ENCODE measurements at regions not wholly inside any gene's neighbourhood (a gene's known extent, or its start where the extent isn't known, plus 50 kb on each side); places are given as distances from the start of the nearest gene placed in this dataset.
A peak's percentile ranks its signal among the peaks of the same experiment; 100 is the strongest.
"Not testable (repeated sequence)": the region's sequence is repeated elsewhere in the genome, so short reads cannot be mapped to it uniquely, and the experiment has no call there.

DNA sequence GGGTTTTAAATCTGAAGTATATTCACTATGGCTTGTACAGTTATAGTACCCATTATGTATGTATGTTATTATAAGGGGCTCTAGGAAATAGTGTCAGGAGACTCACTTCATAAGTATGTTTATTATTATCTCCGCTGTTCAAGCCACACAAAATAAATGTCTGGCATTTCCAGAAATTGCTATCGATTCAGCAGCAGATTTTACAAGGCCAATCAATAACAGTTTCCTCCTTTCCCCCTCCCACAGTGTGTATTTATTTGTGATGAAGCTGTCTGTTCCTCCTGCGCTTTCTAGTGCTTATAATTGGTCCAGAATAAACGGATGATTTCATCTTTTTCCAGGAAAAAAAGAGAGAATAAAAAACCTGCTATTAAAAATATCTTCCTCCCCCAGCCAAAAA lies 134.2 kb upstream of the LPP start:
- no peaks in the 10 kb centered on the region for H3K36me3 Mint-ChIP-seq (ENCODE audit: low read depth)
- peaks cover 9% of the 10 kb centered on the region for H3K9me3 Mint-ChIP-seq
- peaks cover 8% of the 10 kb centered on the region for H3K4me1 Mint-ChIP-seq
- intact Hi-C loops (cut with micrococcal nuclease) = no loop called here
- no peak for DNase-seq
- H3K27ac Mint-ChIP-seq = no peak overlapping the region
- no peak overlapping the region for H3K4me3 Mint-ChIP-seq
- H3K27me3 Mint-ChIP-seq = peaks cover 6% of the 10 kb centered on the region

DNA sequence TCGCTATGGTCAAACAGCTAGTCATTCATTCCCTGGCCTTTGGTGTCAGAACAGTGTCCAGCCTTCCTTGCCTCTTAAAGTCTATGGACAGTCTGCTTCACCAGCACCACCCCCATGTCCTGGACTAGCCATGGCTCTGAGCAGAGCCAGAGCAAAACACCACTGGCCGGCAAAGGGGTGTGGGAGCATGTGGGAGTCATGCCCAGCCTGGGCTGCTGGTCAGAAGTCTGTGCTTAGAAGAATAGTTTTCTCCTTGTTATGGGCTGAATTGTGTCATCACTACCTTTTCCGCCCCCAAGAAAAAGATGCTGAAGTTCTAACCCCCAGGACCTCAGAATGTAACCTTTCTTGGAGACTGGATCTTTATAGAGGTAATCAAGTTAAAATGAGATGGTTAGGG lies 132.9 kb upstream of the LPP start:
- peaks cover 8% of the 10 kb centered on the region for H3K4me1 Mint-ChIP-seq
- H3K4me3 Mint-ChIP-seq = no peak overlapping the region
- no peaks in the 10 kb centered on the region for H3K36me3 Mint-ChIP-seq (ENCODE audit: low read depth)
- H3K9me3 Mint-ChIP-seq = peaks cover 8% of the 10 kb centered on the region
- intact Hi-C loops (cut with micrococcal nuclease) = no loop called here
- peaks cover 6% of the 10 kb centered on the region for H3K27me3 Mint-ChIP-seq
- DNase-seq = peak; percentile 41
- no peak overlapping the region for H3K27ac Mint-ChIP-seq

DNA sequence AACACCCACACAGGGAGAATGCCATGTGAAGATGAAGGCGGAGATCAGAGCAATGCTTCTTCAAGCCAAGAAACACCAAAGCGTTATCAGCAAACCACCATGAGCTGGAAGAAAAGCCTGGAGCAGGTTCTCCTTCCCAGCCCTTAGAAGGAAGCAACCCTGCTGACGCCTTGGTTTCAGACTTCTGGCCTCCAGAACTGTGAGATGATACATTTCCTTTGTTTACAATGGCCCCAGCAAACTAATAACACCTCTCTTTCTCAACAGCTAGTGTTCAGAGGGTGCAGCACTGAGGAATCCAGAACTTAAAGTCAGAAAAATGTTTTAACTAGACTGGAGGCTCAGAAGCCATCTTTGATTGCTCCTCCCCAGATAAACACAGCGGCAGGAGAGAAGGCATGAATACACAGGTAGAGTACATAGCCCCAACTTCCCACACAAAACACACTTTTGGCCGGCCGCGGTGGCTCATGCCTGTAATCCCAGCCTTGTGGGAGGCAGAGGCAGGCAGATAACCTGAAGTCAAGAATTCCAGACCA lies 132.4 kb upstream of the LPP start:
- peak; percentile 31 for DNase-seq
- H3K4me1 Mint-ChIP-seq = peaks cover 8% of the 10 kb centered on the region
- intact Hi-C loops (cut with micrococcal nuclease) = no loop called here
- no peak overlapping the region for H3K27ac Mint-ChIP-seq
- peaks cover 6% of the 10 kb centered on the region for H3K27me3 Mint-ChIP-seq
- no peaks in the 10 kb centered on the region for H3K36me3 Mint-ChIP-seq (ENCODE audit: low read depth)
- no peak overlapping the region for H3K4me3 Mint-ChIP-seq
- peaks cover 8% of the 10 kb centered on the region for H3K9me3 Mint-ChIP-seq

DNA sequence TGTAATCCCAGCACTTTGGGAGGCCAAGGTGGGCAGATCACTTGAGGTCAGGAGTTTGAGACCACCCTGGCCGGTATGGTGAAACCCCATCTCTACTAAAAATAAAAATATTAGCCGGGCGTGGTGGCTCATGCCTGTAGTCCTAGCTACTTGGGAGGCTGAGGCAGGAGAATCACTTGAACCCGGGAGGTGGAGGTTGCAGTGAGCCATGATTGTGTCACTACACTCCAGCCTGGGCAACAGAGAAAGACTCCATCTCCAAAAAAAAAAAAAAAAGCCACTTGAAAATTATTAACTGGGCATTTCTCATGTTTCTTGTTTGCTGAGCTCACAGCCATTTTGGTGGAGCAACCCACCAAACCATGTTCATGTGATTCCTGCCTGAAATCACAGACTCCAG lies 131.1 kb upstream of the LPP start:
- DNase-seq = peak; percentile 30
- H3K27me3 Mint-ChIP-seq; H3K27ac Mint-ChIP-seq; H3K4me3 Mint-ChIP-seq; H3K9me3 Mint-ChIP-seq; H3K36me3 Mint-ChIP-seq (ENCODE audit: low read depth); H3K4me1 Mint-ChIP-seq; intact Hi-C loops (cut with micrococcal nuclease): not testable (repeated sequence)

DNA sequence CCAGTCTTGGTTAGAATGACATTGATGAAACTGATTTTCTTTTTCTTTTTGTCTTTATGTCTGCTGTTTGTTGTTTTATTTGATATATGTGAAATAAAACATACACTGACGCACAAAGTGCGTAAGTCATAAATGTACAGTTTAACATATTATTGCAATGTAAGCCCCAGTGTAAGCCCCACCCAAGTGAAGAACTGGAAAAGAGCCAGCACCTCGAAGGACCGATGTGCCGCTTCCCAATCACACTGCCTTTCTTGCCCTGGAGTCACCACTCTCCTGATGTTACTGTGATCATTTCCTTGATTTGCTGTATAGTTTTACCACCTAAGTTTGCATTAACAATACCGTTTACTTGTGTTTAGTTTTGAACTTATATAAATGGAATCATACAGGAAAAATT lies 128.4 kb upstream of the LPP start:
- no peaks in the 10 kb centered on the region for H3K36me3 Mint-ChIP-seq (ENCODE audit: low read depth)
- no peak overlapping the region for H3K27ac Mint-ChIP-seq
- peaks cover 7% of the 10 kb centered on the region for H3K9me3 Mint-ChIP-seq
- DNase-seq = peak; percentile 28
- H3K4me1 Mint-ChIP-seq = peaks cover 8% of the 10 kb centered on the region
- H3K27me3 Mint-ChIP-seq = no peaks in the 10 kb centered on the region
- intact Hi-C loops (cut with micrococcal nuclease) = no loop called here
- H3K4me3 Mint-ChIP-seq = no peak overlapping the region

DNA sequence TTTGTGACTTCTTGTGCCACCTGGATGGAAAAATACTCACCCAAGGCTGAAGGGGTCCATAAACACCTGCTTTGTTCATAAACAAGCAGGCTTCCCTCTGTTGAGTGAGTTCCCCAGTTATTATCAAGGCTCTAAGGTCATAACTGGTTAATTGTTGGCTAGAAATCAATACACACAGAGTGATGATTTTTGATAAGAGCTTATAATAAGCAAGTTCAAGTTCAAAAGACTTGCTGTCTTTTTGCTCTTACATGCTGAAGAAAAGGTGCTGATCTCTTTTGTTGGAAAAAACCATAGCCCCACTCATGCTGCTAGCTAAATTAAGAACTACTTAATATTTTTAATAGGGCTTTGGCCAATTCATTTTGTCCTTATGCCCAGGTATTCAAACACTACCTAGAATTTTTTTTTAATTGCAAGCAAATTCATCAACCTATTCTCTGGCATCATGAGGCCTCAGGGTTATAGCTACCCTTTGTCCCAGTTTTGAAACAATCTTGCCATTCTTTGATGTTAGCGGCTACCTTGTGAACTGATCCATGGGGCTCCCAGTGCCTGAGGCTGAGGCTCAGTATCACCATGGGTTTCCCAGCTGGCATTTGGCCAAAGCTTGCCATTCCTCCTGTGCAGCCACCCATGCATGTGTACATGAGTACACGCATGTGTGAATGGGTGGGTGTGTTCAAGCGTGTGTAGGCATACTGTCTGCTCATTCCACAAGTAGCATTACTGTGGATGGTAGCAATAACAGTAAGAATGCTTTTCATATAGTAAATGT lies 127.6 kb upstream of the LPP start:
- peak; percentile 34 for DNase-seq
- no peaks in the 10 kb centered on the region for H3K36me3 Mint-ChIP-seq (ENCODE audit: low read depth)
- H3K4me1 Mint-ChIP-seq = peaks cover 5% of the 10 kb centered on the region
- intact Hi-C loops (cut with micrococcal nuclease) = no loop called here
- no peaks in the 10 kb centered on the region for H3K27me3 Mint-ChIP-seq
- H3K4me3 Mint-ChIP-seq = no peak overlapping the region
- peaks cover 8% of the 10 kb centered on the region for H3K9me3 Mint-ChIP-seq
- no peak overlapping the region for H3K27ac Mint-ChIP-seq

DNA sequence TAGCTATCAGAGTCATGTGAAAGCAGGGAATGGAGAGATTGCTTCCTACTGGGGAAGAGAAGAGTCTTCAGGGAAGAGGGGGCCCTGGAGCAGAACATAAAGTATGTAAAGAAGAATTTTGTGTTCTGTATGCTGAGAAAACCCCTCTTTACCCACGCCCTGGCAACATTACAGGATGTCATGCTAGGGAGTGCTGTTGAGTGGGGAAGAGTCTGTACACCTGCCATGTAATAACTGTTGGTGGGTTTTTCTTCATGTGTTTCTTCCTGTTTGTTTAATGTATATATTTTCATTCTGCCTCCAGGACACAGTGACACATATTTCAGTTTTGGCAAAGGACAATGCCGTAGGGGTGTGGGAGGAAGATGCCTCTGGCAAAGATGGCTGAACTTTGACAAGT lies 122.8 kb upstream of the LPP start:
- Mint-ChIP-seq H3K4me1 (peaks cover 7% of the 10 kb centered on the region), H3K4me3 (no peak overlapping the region), H3K36me3 (ENCODE audit: low read depth) (peaks cover 2% of the 10 kb centered on the region), H3K27me3 (no peaks in the 10 kb centered on the region), H3K27ac (no peak overlapping the region), H3K9me3 (peaks cover 22% of the 10 kb centered on the region)
- DNase-seq = peak; percentile 51
- intact Hi-C loops (cut with micrococcal nuclease) = no loop called here

DNA sequence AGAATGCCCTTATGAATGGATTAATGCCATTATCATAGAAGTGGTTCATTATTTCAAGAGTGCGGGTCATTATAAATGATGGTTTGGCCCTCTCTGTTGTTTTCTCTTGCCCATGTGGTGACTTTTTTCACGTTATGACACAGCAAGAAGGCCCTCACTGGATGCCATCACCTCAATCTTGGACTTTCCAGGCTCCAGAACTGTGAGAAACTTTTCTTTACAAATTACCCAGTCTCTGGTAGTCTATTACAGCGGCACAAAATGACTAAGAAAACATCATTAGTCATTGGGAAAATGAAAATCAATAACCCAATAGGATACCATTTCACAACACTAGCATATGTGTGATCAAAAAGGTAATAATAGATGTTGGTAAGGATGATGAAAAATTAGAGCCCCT lies 119.0 kb upstream of the LPP start:
- intact Hi-C loops (cut with micrococcal nuclease) = no loop called here
- no peak overlapping the region for H3K27ac Mint-ChIP-seq
- H3K27me3 Mint-ChIP-seq = no peaks in the 10 kb centered on the region
- H3K9me3 Mint-ChIP-seq = peaks cover 23% of the 10 kb centered on the region
- peaks cover 2% of the 10 kb centered on the region for H3K36me3 Mint-ChIP-seq (ENCODE audit: low read depth)
- DNase-seq = no peak
- H3K4me1 Mint-ChIP-seq = peaks cover 7% of the 10 kb centered on the region
- H3K4me3 Mint-ChIP-seq = no peak overlapping the region

DNA sequence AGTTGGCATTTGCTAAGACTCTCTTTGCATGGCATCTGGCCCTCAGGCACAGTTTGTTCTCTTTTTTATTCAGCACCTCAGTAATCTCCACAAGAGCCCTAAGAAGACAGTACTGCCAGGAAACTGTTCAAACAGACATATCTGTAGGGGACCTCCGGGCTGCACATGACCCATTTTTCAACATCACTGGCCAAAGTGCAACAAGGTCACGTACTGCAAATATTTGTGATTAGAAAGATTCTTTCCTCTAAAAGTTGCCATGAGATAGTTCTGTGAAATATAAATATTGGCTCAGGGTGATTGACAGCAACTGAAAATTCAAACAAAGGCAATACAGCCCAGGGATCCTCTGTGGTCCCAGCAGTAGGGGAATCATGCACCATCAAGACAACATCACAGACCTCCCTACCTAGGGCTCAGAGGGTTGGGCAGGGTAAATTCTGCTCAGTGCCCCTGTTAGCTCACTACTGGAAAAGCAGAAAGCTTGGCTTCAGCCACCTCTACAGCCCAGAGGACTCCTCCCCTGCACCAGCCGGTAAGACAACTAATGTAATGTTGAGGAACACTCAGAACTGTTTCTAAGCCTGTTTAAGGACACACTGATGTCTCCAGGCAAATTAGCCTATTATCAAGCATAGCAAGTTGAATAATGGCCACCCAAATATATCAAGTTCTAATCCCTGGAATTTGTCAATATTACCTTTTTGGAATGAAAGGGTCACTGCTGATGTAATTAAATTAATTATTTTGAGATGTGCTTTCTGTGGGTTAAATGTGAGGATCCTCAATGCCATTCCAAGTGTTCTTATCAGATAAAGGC lies 117.4 kb upstream of the LPP start:
- Mint-ChIP-seq H3K9me3 (peaks cover 18% of the 10 kb centered on the region), H3K4me3 (no peak overlapping the region), H3K36me3 (ENCODE audit: low read depth) (peaks cover 2% of the 10 kb centered on the region), H3K27ac (no peak overlapping the region), H3K4me1 (peaks cover 9% of the 10 kb centered on the region), H3K27me3 (no peaks in the 10 kb centered on the region)
- intact Hi-C loops (cut with micrococcal nuclease) = no loop called here
- peak; percentile 41 for DNase-seq

DNA sequence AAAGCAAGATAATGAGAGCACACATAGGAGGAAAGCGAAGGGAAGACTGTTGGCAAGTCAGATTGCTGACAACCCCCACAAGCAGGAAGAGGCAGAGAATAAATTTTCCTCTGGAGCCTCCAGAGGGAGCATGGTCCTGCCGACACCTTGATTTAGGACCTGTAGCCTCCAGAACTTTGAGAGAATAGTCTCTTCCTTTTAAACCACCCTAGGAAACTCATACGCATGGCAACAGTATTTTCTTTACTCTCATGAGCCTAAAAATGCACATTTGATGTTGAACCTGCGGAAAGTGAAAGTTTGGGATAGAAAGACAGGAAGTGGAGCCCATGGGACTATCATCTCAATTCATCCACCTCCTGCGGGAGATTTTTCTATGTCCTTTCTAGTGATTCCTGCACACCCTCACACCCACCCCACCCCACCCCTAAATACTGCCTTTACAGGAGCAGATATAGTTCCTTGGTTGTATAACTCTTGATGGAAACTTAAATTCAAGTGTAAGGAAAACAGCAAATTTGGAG lies 116.7 kb upstream of the LPP start:
- H3K27ac Mint-ChIP-seq = no peak overlapping the region
- no peak for DNase-seq
- H3K36me3 Mint-ChIP-seq (ENCODE audit: low read depth) = no peaks in the 10 kb centered on the region
- peaks cover 7% of the 10 kb centered on the region for H3K4me1 Mint-ChIP-seq
- intact Hi-C loops (cut with micrococcal nuclease) = no loop called here
- peaks cover 15% of the 10 kb centered on the region for H3K9me3 Mint-ChIP-seq
- no peak overlapping the region for H3K4me3 Mint-ChIP-seq
- H3K27me3 Mint-ChIP-seq = no peaks in the 10 kb centered on the region

DNA sequence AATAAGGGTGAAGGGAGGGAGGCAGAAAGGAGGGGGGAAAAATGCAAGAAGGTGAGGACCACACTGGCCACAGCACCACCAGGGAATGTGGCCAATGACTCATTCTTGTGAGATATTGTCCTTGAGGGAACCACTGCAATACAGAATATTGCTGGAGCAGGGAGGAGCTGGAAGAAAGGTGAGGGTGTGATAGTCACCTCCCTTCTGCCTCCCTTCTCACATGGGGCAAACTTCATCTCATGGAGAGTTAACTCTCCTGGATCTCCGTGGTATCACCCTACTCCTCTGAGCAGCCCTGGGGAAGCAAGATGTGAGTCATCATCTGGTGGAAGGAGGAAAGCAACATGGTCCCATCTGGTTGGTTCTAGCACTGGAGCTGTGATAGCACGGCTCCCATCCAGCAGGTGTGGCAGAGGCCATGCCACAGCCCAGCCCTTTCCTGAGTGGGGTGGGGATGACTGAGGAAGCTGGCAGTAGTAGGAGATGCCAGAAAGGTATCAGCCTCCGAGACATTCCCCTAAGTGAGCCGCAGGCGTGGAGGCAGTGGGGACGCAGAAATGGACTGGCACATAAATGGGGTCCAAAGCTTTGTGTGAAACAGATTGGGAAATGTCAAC lies 115.9 kb upstream of the LPP start:
- peak; percentile 43 for DNase-seq
- intact Hi-C loops (cut with micrococcal nuclease) = no loop called here
- peaks cover 2% of the 10 kb centered on the region for H3K27me3 Mint-ChIP-seq
- no peak overlapping the region for H3K27ac Mint-ChIP-seq
- H3K9me3 Mint-ChIP-seq = peaks cover 15% of the 10 kb centered on the region
- H3K4me3 Mint-ChIP-seq = no peak overlapping the region
- H3K36me3 Mint-ChIP-seq (ENCODE audit: low read depth) = no peaks in the 10 kb centered on the region
- peaks cover 10% of the 10 kb centered on the region for H3K4me1 Mint-ChIP-seq

DNA sequence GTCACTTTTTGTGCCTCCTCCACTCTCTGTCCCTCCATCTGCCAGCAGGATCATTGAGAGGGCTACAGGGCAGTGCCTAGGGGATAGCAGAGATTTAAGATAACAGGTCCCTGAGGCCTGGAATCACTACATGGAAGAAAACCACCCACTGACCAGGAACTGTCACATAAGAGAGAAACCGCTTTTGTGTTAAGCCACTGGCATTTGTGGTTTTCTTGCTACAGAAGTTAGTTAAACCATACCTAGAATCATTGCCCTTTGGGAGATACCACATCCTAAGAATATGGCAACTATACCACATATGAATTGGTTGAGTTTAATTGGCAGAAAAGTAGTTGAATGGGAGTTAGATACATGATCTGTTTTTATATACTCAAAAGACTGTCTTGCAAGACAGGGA lies 112.8 kb upstream of the LPP start:
- intact Hi-C loops (cut with micrococcal nuclease) = no loop called here
- no peaks in the 10 kb centered on the region for H3K36me3 Mint-ChIP-seq (ENCODE audit: low read depth)

DNA sequence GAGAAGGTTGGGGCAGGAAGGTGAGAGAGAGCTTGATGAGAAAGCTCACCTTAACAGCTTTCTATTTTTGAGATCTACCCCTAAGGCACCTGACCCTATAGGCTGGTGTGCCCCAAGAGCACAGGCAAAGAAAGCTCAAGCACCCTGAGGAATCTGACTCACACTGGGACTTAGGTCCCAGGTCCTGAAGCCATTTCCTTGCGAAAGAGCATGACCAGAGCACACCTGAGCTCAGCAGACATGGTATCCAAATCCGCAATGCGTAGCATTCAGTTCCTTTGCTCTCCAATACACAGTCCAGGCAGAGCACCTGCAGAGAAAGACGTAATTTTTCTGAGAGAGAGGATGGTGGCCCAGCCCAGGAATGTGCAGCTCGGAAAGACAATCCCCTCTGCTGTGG lies 112.1 kb upstream of the LPP start:
- intact Hi-C loops (cut with micrococcal nuclease) = no loop called here
- no peak overlapping the region for H3K27ac Mint-ChIP-seq

More for the DNA sequence above, 112.8 kb upstream of the LPP start:
- H3K27me3 Mint-ChIP-seq = peaks cover 2% of the 10 kb centered on the region
- DNase-seq = no peak
- peaks cover 8% of the 10 kb centered on the region for H3K9me3 Mint-ChIP-seq
- peaks cover 19% of the 10 kb centered on the region for H3K4me1 Mint-ChIP-seq
- no peak overlapping the region for H3K4me3 Mint-ChIP-seq
- no peak overlapping the region for H3K27ac Mint-ChIP-seq

DNA sequence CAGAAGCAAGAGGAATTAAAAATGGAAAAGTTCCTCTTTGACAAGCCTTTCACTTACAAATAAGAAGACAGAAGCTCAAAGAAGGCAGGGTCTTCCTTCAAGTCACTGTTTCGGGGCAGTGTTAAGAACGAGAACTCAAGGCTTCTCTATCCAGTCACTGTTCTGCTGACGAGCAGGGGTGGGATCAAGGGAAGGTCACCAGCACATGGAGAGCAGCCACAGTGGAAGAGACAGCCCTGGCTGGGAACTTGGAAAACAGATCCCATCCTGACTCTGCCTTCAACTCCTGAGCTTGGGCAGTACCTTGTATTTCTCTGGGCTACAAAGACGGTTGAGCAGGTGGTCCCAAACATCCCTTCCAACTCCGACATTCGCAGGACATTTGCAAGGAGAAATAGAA lies 111.5 kb upstream of the LPP start:
- peaks cover 19% of the 10 kb centered on the region for H3K4me1 Mint-ChIP-seq
- no peak overlapping the region for H3K27ac Mint-ChIP-seq
- no peaks in the 10 kb centered on the region for H3K36me3 Mint-ChIP-seq (ENCODE audit: low read depth)
- no peak overlapping the region for H3K4me3 Mint-ChIP-seq
- intact Hi-C loops (cut with micrococcal nuclease) = no loop called here
- H3K9me3 Mint-ChIP-seq = peaks cover 8% of the 10 kb centered on the region
- no peak for DNase-seq
- peaks cover 2% of the 10 kb centered on the region for H3K27me3 Mint-ChIP-seq

More for the DNA sequence above, 112.1 kb upstream of the LPP start:
- Mint-ChIP-seq H3K9me3 (peaks cover 8% of the 10 kb centered on the region), H3K36me3 (ENCODE audit: low read depth) (no peaks in the 10 kb centered on the region), H3K4me3 (no peak overlapping the region), H3K4me1 (peaks cover 19% of the 10 kb centered on the region), H3K27me3 (peaks cover 2% of the 10 kb centered on the region)
- DNase-seq = no peak

All from activated CD4-positive, alpha-beta T cell treated with anti-CD3 and anti-CD28 coated beads, Interleukin-2, amount 10 ng/mL, durations not matched to agents 24 days and 14 days (primary cell).